ENCODE measurements at regions not wholly inside any gene's neighbourhood (a gene's known extent, or its start where the extent isn't known, plus 50 kb on each side); places are given as distances from the start of the nearest gene placed in this dataset.

GRCh38 chr14:94710731-94711130 is 59.2 kb downstream of the GSC start:
- TF ChIP-seq TAF1 (conservative IDR thresholded peaks at IDR 0.05) (no peak), JUND (IDR thresholded peaks at IDR 0.05) (no peak), CTCF (IDR thresholded peaks at IDR 0.05; ENCODE audit: low read depth, low read length, missing input control) (no peak)
